Fibroblast of lung (primary cell): ENCODE measurements at regions not wholly inside any gene's neighbourhood (a gene's known extent, or its start where the extent isn't known, plus 50 kb on each side); places are given as distances from the start of the nearest gene placed in this dataset.

Experiments used
- CTCF ChIP-seq, 2 donors: IDR thresholded peaks in 1 of 2; conservative IDR thresholded peaks in 1 of 2; 1 replicate in 1 of 2; 2 replicates in 1 of 2; pipeline ENCODE4 v1.5.1; 2011 to 2012; ENCODE audit warnings: low read length in 2 of 2, control low read depth in 1 of 2, inconsistent platforms in 1 of 2, low read depth in 1 of 2, mild to moderate bottlenecking in 1 of 2
- EZH2 ChIP-seq: IDR thresholded peaks from 2 replicates; pipeline ENCODE4 v1.5.1; 2012; ENCODE audit warnings: low read length, control low read depth, mild to moderate bottlenecking; ENCODE audit errors: missing control alignments

- TF ChIP-seq CTCF (conservative IDR thresholded peaks at IDR 0.05 in 1 of 2, IDR thresholded peaks at IDR 0.05 in 1 of 2; ENCODE audit: low read depth in 1 of 2, low read length in 2 of 2) (no peak), EZH2 (no peak)
Measured at GRCh38 chr6:137941995-137942394, 74.9 kb downstream of the TNFAIP3 start.
